Stimulated activated naive CD8-positive, alpha-beta T cell treated with anti-CD3 and anti-CD28 coated beads, Interleukin-15, Interleukin-2, amounts not matched to agents 100 U/mL and 50 U/mL, for 24 hours (primary cell): ENCODE measurements at regions not wholly inside any gene's neighbourhood (a gene's known extent, or its start where the extent isn't known, plus 50 kb on each side); places are given as distances from the start of the nearest gene placed in this dataset.
"Not testable (repeated sequence)": the region's sequence is repeated elsewhere in the genome, so short reads cannot be mapped to it uniquely, and the experiment has no call there.

ENCODE experiments used
- ATAC-seq: fragments of 150-1000 bp; cut with Tn5 transposase; one replicate; pipeline ENCODE4 v1.10.0; 2021
- DNase-seq: peaks from one replicate; pipeline ENCODE4 v3.0.0; 2021

DNA sequence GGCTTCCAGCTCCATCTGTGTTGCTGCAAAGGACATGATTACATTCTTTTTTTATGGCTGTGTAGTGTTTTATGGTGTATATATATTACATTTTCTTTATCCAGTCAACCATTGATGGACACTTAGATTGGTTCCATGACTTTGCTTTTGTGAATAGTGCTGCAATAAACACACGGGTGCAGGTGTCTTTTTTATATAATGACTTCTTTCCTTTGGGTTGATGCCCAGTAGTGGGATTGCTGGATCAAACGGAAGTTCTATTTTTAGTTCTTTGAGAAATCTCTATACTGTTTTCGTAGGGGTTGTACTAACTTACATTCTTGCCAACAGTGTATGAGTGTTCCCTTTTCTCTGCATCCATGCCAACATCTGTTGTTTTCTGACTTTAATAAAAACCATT lies 189.7 kb downstream of the ACTR3B start:
- ATAC-seq, result no peak
- DNase-seq, result no peak

DNA sequence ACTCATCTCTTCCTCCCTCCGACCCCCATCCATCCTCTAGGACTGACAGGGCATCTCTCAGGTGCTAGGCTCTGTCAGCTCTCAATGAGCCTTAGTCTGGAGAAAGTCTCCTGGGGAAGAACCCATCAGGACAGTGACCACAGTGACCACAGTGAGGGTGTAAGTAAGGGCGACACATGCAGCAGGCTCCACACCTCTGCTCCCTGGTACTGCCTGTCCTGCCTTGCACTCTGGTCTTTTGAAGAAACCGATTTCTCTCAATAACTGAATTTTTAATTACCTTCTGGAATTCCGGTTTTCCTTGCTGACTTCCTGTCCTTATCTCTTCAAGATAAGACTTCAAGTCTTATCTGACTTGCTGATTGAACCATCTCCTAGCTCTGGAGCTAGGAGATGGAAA lies 190.2 kb downstream of the ACTR3B start:
- ATAC-seq (no peak), DNase-seq (no peak)

DNA sequence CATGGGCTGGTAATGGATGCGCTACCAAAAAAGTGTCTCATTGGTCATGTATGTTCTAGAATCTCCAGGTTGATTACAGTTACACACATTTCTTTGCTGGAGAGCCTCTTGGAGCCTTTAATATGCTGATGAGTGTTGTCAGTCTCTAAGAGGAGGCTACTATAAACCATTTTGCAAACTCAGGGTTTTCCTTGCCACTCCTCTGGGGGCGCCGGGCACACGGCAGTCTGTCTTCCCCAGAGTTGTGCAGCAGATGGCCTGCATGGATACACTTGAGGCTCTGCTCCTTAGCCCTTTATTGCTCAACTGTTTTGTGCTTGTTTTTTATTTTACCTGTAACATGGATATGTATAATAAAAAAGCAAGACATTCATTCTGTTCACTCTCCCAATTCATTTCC lies 196.5 kb downstream of the ACTR3B start:
- DNase-seq (no peak), ATAC-seq (no peak)

DNA sequence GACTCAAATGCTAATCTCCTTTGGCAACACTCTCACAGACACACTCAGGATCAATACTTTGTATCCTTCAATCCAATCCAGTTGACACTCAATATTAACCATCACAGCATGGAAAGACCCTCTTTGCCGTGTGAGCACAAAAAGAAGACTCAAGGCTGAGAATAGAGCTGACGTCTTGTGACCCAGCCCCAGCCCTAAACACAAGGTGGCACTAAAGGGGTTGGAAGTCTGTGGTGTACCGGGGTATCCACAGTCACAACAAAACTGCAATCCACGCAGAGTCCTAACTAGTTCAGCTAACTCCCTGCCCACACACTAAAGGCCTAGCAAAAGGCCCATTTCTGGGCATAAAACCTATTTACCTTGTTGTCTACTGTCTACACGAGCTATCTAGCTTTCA lies 200.1 kb downstream of the ACTR3B start:
- ATAC-seq, result no peak
- no peak for DNase-seq

DNA sequence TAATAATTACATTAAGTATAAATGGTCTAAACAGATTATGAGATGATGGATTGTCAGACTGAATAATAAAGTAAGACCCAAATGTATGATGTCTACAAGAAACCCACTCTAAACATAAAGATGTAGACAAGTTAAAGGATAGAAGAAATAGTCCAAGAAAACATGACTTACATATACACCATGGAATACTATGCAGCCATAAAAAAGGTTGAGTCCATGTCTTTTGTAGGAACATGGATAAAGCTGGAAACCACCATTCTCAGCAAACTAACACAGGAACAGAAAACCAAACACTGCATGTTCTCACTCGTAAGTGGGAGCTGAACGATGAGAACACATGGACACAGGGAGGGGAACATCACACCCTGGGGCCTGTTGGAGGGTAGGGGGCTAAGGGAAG lies 202.2 kb downstream of the ACTR3B start:
- ATAC-seq, DNase-seq: not testable (repeated sequence)

- no peak for ATAC-seq
- DNase-seq, result no peak
Measured at GRCh38 chr7:152966189-152966588, 206.6 kb downstream of the ACTR3B start.

GRCh38 chr7:152967958-152968357 lies 208.4 kb downstream of the ACTR3B start:
- ATAC-seq, result no peak
- DNase-seq, result no peak

- ATAC-seq (no peak), DNase-seq (no peak)
Measured at GRCh38 chr7:152968514-152968913, 209.0 kb downstream of the ACTR3B start.

DNA sequence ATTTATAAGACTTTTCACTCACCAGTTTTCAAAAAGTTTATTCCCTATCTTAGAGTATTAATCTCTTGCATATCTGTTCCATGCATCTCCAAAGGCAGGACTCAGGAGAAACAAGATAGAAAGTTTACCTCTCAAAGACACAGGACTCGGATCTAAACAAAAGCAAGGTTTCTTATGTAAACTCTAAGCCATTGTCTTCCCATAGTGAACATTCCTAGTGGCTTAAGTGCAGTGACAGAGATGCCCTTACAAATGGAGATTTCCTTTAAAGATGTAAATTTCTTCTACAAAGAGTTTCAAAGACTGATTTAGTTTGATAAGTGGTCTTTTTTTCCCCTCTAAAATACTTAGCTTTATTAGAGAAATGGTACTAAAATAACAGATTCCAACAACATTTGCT lies 209.8 kb downstream of the ACTR3B start:
- DNase-seq (no peak), ATAC-seq (no peak)

DNA sequence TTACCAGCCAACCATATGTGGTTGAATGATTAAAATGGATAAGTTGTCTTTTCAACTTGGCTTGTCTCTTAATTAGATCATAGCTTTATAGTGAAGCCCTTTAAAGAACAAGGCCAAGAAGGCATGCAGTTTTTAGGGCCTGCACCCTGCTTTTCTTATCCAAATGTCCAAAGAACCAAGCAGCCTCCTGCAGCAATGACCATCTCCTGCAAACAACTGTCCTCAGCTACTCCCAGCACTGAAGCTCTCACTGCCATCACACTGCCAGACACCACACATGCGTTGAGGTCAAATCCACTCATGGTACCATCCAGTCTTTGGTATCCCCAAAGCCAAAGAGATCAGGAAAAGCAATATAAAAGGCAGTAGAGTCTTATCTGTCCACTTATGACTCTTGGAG lies 210.3 kb downstream of the ACTR3B start:
- ATAC-seq (no peak), DNase-seq (no peak)

DNA sequence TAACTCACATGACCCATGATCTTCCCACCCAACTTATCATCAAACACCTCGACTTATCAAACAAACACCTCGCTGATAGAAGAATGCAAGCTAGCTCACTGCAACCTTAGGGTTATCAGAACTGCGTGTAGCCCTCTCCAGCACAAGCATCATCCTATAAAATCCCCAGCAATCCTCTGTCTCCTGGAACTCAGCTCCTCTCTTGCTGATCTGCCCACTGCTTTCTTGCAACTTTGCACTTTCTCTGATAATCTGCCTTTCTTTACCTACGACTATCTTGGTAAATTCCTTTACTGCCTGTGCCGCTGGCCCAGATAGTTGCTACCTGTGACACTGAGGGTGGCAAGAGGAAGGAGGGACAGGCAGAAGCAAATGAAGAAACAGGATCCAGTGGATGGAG lies 210.9 kb downstream of the ACTR3B start:
- DNase-seq (no peak), ATAC-seq (no peak)

DNA sequence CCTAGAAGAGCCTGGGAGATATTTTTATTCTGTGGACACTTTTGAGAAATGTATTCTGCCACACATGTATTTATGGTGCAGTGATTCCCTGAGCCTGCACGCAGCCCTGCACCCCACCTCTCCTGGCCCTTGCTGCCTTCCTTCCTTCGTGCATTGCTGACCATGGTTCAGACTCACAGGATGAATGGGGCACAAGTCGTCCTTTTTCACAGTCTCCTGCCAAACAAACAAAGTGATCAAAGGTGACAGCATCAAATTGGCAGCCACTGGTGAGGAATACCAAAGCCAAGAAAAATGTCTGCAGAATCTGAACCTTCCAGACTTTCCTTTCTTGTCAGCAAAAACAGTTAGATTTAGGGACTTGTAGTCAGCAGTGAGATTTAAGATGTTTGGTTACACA lies 215.0 kb downstream of the ACTR3B start:
- ATAC-seq (no peak), DNase-seq (no peak)

GRCh38 chr7:152975076-152975475 lies 215.5 kb downstream of the ACTR3B start:
- DNase-seq (no peak), ATAC-seq (no peak)

DNA sequence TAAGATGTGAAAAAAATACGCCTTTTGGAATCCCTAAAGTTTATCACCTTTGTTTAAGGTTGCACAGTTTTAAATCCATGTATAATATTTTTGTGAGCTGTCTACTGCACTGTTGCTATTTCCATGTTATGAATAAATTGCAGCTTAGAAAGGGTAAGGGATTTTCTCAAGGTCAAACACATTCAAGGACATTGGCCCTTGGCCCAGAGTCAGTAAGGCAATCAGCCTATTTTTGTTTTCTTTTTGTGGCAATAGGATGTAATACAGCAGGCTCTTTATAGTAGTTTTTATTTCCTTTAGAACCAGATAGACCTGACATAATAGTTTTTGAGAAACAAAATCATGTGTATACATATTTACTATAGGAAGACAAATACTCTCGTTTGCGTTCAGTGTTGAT lies 219.8 kb downstream of the ACTR3B start:
- ATAC-seq (no peak), DNase-seq (no peak)

DNA sequence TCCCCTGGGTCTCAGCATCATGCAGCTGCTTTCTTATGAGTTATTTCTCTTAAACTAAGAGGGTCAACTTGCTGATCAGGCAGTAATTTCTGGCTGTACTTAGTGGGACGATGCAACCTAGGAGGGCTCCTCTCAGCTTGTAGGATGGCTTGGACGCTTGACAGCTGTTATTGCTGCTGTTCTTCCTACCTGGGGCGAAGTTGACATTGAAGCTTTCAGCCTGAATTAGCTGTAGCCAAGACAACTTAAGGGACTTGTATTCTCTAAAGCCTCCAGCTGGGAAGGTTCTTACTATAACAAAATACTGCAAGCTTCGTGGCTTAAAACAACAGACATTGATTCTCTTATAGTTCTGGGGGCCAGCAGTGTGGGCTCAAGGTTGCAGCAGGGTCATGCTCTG lies 224.9 kb downstream of the ACTR3B start:
- DNase-seq (no peak), ATAC-seq (no peak)

DNA sequence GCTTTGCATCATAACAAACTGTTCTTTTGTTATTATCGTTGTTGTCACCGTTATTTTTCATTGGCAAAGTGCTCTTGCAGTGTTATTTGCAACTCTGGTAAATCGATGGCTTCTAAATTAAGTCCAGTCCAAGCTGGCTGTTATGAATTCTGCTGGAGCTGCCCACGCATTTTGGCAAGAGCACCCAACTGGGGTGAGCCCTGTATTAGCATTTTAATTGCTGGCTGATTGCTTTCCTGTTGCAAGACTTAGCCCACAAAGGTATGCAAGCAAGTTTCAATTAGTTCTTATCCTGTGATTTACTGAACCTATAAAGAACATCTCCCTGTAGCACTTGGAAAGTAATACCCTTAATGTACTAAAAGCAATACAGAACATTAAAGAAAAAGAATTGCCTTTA lies 226.8 kb downstream of the ACTR3B start:
- DNase-seq (no peak), ATAC-seq (no peak)

DNA sequence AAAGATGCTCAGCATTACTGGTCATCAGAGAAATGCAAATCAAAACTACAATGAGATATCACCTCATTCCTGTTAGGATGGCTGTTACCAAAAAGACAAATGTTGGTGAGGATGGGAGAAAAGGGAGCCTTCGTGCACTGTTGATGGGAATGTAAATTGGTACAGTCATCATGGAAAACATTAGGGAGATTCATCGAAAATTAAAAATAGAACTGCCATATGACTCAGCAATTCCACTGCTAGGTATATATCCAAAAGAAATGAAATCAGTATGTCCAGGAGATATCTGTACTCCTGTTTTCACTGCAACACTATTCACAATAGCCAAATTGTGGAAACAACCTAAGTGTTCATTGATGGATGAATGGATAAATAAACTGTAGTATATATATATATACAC lies 228.1 kb downstream of the ACTR3B start:
- no peak for ATAC-seq
- no peak for DNase-seq

DNA sequence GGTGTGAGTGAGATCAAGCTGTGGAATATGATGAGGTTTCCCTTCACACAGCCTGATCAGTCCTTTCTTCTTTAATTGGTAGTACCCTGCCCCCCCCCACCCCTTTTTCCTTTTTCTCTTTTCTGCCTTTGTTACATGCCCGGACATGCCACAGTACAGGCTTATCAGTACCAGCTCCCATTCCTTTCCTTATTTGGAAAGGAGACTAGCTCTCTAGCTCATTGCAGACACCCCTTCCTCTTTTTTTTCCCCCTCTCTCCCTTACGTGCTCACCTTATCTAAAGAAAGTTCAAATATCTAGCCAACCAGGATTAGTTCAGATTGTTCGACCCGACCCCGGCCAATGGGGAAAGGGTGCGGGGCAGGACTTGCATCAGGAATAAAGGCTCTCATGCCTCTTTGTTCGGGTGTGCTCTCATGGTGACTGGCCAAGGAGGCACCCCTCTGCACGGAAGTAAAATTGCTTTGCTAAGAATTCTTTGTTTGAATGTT lies 230.4 kb downstream of the ACTR3B start:
- ATAC-seq, result no peak
- DNase-seq, result no peak

DNA sequence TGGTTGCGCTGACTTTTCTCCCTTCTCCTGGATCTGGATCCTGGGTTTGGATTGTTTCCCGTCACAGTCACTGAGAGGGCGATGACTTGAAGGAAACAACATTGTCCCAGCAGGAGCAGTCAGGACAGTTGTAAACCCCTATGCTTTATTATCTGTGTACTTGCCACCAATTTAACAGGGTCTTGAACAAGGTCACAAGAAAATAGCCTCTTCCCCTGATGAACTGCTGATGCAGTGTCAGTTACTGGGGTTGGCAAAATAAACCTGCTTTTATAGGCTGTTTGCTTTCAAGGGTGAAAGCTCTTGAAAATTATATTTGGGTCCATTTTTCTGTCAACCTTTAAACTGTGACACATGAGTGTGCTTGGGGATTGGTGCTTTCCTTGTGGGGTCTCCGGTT lies 238.9 kb downstream of the ACTR3B start:
- no peak for ATAC-seq

DNA sequence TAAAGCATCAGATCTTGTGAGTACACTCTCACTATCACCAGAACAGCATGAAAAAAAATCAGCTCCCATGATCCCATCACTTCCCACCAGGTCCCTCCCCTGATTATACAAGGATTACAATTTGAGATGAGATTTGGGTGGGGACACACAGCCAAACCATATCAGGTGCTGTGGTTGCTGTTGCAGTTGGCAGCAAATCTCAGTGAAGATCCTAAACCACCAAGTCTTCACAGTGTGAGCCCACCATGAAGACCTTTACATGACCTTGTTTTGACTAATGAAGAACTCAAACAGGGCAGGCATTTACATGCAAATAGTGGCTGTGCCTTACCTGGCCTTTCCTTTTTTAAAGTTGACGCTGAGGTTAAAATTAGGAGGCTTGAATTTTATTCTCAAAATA lies 242.6 kb downstream of the ACTR3B start:
- no peak for DNase-seq
- ATAC-seq, result no peak

More for the DNA sequence above, 238.9 kb downstream of the ACTR3B start:
- DNase-seq, result no peak

DNA sequence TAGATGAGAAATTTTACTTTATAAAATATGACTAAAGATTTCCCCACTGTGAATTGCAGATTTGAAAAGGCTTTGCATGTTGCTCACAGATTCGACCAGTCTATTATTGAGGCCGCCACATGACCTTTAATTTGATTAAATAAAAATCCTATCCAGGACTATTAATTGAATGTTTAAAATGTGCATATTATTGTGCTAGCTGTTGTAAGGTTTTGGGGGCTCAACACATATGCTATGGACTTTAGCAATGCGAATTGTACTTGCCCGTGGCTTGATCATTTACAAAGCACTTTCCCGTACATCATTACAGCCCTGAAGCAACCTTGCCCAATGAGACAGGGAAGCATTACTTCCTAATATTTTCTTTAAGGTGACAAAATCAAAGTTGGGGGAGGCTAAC lies 243.0 kb downstream of the ACTR3B start:
- DNase-seq (no peak), ATAC-seq (no peak)

- ATAC-seq, result no peak
- DNase-seq, result no peak
Measured at GRCh38 chr7:153004341-153004740, 244.8 kb downstream of the ACTR3B start.

GRCh38 chr7:153005750-153006435 lies 246.3 kb downstream of the ACTR3B start:
- DNase-seq, result no peak
- no peak for ATAC-seq

DNA sequence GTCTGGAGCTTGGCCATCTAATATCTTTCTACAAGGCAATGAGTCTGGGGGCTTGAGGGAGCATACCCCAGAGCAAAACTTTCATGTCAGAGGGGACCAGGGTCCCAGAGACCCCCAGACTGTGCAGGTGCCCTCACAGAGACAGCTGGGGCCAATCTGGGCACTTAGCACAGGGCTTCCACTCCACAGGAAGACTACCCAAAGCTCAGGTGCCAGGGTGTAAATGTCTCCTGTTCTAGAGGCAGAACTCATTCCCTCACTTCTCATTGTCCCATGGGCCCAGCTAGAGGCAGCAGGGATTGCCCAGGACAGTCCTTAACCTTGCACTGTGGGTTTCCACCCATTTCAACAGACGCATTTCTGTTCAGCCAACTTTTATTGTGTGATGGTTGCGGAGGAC lies 246.9 kb downstream of the ACTR3B start:
- DNase-seq, result no peak
- no peak for ATAC-seq

- DNase-seq (no peak), ATAC-seq (no peak)
Measured at GRCh38 chr7:153006911-153007310, 247.4 kb downstream of the ACTR3B start.
